Stimulated activated CD4-positive, alpha-beta T cell treated with anti-CD3 and anti-CD28 coated beads, Interleukin-12 subunit alpha, Interleukin-12 subunit beta, amount 100 ng/mL, for 24 hours (primary cell): ENCODE measurements at regions not wholly inside any gene's neighbourhood (a gene's known extent, or its start where the extent isn't known, plus 50 kb on each side); places are given as distances from the start of the nearest gene placed in this dataset.
"Not testable (repeated sequence)": the region's sequence is repeated elsewhere in the genome, so short reads cannot be mapped to it uniquely, and the experiment has no call there.

Source experiments
- DNase-seq, 2 experiments: peaks; one replicate each; pipeline ENCODE4 v3.0.0-alpha.2; 2020; ENCODE audit warnings: low read depth in 2 of 2

- no peak for DNase-seq
These were observed 56.4 kb downstream of the FOXF2 start for GRCh38 chr6:1445650-1446330.

DNA sequence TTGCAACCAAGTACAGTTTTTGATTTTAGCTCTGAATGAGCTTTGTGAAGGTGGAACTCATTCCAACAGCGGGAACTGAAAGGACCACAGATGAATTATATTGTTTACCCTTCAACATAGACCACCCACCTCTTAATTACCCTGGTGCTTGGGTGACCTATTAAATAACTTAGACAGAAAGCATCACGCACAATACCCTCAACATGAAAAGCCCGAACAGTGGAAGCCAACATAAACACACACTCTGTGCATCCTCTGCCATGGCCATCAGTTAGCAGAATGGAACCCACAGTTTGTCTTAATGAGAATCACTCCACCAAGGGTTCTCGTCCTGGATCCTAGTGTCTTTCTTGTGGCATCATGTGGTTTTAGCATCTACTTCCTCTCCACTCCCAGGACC is 60.5 kb downstream of the FOXF2 start:
- DNase-seq = no peak

DNA sequence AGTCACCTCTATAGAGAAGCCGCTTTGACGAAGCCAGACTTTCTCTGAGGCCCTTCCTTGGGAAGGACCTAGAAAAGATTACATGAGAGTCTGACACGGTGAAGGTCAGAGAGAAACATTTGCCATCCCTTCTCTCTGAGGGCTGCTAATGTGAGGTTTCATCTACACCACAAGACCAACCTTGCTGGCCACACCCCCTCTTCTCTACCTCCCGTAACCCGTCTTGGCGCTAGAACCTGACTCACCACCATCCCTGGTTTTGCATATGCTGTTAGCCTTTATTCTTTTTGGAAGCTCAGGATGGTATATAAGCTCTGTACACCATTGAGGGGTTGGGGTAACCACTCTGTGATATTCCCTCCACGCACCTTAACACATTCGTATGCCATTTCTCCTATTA is 63.6 kb downstream of the FOXF2 start:
- DNase-seq = no peak

DNA sequence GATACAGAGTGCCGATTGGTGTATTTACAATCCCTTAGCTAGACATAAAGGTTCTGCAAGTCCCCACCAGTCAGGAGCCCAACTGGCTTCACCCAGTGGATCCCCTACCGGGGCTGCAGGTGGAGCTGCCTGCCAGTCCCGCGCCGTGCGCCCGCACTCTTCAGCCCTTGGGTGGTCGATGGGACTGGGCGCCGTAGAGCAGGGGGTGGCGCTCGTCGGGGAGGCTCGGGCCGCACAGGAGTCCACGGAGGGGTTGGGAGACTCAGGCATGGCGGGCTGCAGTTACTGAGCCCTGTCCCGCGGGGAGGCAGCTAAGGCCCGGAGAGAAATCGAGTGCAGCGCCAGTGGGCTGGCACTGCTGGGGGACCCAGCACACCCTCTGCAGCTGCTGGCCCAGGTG is 67.4 kb downstream of the FOXF2 start:
- not testable (repeated sequence) for DNase-seq

DNA sequence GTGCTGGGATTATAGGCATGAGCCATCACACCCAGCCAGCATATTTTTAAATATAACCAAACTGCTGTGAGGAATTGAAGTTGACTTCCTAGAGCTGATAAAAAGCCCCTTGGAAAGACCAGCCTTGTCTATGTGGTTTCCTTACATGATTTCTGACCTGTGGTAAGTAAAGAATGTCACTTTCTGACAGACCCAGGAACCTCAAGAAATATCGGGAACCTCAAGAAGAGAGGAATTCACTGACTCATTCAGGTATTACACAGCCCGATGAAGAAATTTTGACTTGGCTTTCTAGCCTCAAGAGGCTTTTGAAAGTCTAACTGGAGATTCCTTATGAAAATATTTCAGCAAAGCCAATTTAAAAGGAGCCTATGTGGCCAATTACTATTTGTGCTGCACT is 71.8 kb downstream of the FOXF2 start:
- DNase-seq = no peak

GRCh38 chr6:1461736-1462135 is 72.4 kb downstream of the FOXF2 start:
- DNase-seq = no peak

DNA sequence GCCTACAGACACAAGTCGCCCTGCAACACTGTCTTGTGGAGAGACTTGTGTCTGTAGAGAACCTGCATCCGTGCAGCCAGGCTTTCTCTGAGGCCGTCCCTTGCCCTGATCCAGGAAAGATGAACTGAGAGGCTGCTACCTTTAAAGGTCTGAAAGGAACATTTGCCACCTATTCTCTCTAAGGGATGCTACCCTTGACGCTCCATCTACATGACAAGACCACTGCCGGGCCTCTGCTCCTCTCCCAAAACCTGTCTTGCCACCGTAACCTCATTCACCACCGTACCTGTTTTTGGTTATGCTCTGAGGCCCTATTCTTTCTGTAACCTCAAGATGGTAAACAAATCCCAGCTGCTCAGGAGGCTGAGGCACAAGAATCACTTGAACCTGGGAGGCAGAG is 73.9 kb downstream of the FOXF2 start:
- no peak for DNase-seq

DNA sequence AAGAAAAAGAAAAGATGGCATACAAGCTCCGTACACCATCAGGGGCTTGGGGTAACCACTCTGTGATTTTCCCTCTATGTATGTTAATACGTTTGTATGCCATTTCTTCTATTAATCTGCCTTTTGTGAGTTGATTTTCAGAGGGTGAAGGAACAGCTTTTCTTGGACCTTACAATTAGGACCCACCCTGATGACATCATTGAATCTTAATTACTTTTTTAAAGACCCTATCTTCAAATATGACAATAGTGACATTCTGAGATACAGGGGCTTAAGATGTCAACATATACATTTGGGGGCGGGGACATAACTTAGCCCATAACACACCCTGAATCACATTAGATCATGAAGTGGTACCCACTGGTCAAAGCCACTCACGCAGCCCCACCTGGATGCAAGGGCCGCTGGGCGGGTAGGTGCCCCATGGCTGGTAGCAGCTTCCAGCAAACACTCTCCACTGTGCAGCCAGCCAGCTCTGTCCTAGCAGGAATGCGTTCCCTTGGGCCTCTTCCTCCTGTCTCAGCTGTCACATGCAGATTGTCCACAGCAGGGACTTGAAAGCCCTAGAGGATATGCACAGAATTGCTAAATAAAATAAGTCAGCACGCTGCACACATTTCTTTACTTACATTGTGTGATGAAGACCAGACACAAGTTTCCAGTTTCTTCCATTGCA is 74.5 kb downstream of the FOXF2 start:
- no peak for DNase-seq

DNA sequence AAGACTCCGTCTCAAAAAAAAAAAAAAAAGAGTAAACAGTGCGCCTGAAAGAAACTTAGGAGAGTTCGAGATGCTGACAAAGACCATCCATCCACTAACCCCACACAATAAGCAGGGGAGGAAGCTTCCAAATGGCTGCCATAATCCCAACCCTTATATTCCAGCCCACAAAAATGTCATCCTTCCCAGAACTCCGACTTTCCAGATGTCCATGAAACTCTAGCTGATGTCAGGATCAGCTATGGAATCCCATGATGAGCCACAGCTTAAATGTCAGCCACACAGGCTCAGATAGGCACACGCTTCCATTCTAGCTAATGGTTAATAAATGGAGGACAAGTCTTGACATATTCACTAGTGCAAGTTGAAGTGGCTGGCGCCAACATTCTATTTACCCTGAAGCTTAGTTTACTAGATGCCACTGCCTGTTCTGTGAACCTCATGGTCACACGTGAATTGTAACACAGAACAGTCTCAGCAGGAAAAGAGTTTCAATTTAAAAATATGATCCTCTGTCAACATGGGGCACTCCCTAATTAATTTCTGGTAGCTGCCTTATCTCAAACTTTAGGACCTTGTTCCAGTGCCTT is 75.5 kb downstream of the FOXF2 start:
- DNase-seq = no peak

- DNase-seq = no peak
These were observed 78.8 kb downstream of the FOXF2 start for GRCh38 chr6:1468126-1468525.

- no peak for DNase-seq
These were observed 80.7 kb downstream of the FOXF2 start for GRCh38 chr6:1470040-1470439.

DNA sequence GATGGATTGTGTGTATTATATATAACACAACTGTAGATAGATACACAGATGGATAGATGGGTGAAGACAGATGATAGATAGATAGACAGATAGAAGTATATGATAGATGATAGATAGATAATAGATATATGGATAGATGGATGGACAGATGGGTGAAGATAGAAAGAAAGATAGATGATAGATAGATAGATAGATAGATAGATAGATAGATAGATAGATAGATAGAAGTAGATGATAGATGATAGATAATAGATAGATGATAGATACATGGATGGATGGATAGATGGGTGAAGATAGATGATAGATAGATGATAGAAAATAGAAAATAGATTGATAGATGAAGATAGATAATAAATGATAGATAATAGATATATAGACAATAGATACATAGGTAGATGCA is 83.3 kb downstream of the FOXF2 start:
- DNase-seq = no peak

DNA sequence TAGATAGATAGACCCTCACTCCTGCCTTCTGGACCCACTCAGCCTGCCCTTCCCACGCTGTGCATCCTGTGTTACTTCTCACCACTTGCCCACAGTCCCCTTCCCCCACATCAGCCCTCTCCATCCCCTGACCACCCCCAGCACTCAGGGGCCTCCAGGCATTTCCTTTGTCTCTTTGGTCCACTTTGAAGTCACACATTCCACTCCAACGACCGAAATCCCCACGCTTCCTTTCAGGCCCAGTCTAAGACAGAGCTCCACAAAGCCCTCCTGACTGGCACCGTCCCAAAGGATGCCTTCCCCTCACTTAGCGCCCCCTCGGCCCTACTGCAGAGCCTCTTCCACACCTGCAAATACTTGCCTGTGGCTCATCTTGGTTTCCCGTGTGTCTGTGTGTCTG is 83.8 kb downstream of the FOXF2 start:
- no peak for DNase-seq

DNA sequence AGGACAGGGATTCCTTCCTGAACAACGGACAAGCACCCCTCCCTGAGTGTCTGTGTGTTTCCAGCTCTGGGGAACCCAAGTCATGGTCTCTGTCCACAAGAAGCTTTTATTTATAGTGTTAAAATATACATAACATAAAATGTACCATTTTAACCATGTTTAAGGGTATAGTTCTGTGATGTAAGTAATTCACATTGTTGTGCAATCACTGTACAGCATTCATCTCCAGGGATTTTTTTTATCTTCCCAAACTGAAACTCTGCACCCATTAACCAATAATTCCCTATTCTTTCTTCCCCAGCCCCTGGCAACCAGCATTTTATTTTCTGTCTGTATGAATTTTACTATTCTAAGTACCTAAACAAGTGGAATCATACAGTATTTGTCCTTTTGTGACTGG is 84.2 kb downstream of the FOXF2 start:
- no peak for DNase-seq

DNA sequence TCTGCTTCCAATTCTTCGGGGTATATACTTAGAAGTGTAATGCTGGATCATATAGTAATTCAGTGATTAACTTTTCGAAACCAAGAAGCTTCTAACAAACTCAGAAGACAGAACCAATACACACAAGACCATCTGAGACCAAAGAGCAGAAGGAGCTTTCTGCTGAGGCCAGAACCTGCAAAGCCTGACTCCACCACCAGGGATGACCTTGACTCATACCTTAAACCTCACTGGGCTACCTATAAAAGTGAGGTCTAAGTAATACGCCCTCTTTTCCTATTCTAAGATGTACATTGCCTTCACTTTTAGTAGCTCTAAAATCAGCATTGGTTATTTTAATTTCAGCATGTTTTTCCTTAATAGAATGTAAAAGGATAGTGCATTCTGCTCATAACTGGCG is 84.8 kb downstream of the FOXF2 start:
- no peak for DNase-seq

- DNase-seq = no peak
These were observed 85.8 kb downstream of the FOXF2 start for GRCh38 chr6:1475174-1475573.

DNA sequence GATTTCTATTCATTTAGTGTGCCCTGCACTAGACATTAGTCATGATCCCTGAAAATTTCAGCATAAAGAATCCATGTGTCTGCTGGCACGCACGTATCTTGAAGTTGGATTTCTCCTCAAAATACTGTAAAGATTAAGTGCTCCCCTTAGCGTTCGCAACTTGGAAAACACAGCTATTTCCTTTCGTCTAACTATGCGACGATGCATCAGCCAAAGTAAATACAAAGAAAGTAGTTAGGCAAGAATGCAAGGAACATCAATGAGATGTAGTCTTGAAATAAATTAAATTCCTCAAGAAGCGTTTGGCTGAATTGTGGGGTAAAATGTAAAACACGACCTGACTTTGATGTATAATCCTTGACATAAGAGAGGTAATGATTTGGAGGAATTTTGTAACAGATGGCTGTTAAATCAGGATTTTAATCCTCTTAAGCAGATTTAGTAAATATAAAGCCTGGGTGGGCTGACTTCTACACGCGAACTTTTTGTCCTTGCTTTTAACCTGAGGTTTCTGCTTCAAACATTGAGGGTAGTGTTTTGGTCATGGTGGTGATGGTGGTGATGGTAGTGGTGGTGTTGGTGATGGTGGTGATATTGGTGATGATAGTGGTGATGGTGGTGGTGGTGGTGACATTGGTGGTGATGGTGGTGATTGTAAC is 88.2 kb downstream of the FOXF2 start:
- no peak for DNase-seq

DNA sequence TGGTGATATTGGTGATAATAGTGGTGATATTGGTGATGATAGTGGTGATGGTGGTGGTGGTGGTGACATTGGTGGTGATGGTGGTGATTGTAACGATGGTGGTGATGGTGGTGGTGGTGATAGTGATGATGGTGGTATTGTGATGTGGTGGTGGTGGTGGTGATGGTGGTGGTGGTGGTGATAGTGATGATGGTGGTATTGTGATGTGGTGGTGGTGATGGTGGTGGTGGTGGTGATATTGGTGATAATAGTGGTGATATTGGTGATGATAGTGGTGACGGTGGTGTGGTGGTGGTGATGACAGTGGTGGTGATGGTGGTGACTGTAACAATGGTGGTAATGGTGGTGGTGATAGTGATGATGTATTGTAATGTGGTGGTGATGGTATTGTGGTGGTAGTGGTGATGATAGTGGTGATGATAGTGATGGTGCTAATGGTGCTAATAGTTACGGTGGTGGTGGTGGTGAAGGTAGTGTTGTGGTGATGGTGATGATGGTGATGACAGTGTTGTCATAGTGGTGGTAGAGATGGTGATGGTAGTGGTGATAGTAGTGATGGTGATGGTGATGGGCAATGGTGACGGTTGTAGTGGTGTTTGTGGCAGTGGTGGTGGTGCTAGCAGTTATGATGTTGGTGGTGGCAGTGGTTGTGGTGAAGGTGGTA is 88.9 kb downstream of the FOXF2 start:
- not testable (repeated sequence) for DNase-seq

DNA sequence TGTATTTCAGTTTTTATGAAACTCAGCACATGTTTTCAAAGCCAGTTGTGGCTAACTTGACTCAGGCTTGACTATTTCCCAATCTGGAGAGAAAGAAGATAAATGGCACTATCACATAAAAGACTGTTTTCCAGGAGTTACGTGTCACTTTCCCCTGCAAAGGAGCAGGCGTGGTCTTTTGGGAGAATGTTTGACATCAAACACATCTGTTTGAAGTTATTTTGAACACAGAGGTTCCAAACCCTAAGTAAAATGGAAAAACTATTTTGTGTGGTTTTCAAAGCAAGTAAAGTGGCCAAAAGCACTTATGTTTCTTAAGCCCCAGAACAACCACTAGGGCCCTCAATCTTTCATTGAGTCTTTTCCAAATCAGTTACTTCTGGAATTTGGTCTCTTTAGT is 89.7 kb downstream of the FOXF2 start:
- no peak for DNase-seq

DNA sequence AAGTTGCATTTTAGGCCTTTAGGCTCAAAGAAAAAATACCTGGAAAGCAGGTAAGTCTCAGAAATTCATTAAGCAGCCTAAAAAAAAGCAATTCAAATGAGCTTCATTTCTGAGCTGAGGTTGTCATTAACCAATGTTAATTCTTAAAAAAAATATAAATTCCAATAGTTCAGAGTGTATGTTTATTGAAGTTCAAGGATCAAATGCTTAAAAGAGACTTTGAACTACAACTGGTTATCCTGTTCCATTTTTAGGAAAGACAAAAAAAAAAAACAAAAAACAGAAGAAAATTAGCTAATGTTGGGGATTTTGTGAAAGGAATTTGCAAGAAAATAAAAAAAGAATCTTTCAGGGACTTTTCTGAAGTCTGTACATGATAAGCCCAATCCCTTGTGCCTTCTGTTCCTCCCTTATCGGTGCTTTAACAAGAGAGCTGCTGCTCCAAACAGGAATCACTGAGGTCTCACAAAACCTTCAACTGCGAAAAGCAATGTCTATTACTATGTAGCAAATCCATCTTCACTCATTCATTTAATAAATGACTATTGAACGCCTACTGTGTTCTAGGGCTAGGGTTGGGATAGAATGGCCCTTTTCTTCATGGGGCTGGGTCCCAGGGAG is 90.3 kb downstream of the FOXF2 start:
- DNase-seq = no peak

GRCh38 chr6:1481286-1481685 is 91.9 kb downstream of the FOXF2 start:
- no peak for DNase-seq
